Ascending aorta (tissue), 2 donors: ENCODE measurements at regions not wholly inside any gene's neighbourhood (a gene's known extent, or its start where the extent isn't known, plus 50 kb on each side); places are given as distances from the start of the nearest gene placed in this dataset.

ENCODE experiments used
- DNase-seq, 2 donors: peaks; one replicate each; pipeline ENCODE4 v3.0.0-alpha.2; 2019; ENCODE audit warnings: low spot score in 2 of 2
- H3K27ac ChIP-seq, 2 donors: fragments of 200-600 bp; sonication (generic); one replicate each; pipeline ENCODE4 v1.5.1; 2016 to 2017; ENCODE audit warnings: mild to moderate bottlenecking in 1 of 2
- H3K27me3 ChIP-seq: fragments of 200-600 bp; sonication (generic); one replicate; pipeline ENCODE4 v1.5.1; 2017
- H3K36me3 ChIP-seq, 2 donors: fragments of 200-600 bp; sonication (generic); one replicate each; pipeline ENCODE4 v1.5.1; 2016
- H3K4me1 ChIP-seq, 2 donors: fragments of 200-600 bp; sonication (generic); one replicate each; pipeline ENCODE4 v1.5.1; 2016 to 2017; ENCODE audit warnings: mild to moderate bottlenecking in 1 of 2
- H3K4me3 ChIP-seq, 2 donors: fragments of 200-600 bp; sonication (generic); one replicate each; pipeline ENCODE4 v1.5.1; 2016 to 2017; ENCODE audit warnings: mild to moderate bottlenecking in 1 of 2
- H3K9me3 ChIP-seq, 2 donors: fragments of 200-600 bp; sonication (generic); one replicate each; pipeline ENCODE4 v1.5.1; 2016
- intact Hi-C: fragments of 100-400 bp; cut with DNase I; formaldehyde crosslinking; loops from one replicate; pipeline ENCODE4 v1.15.1; 2023
- TF ChIP-seq, protein P1 (sequence below), 3 experiments: fragments of 200-600 bp in 2 of 3; fragments of 450-650 bp in 1 of 3; sonication (generic) in 2 of 3; IDR thresholded peaks; one replicate each; pipeline ENCODE4 v1.5.1; 2016 to 2019; ENCODE audit warnings: antibody characterized with exemption in 3 of 3, mild to moderate bottlenecking in 1 of 3, moderate library complexity in 1 of 3

DNA sequence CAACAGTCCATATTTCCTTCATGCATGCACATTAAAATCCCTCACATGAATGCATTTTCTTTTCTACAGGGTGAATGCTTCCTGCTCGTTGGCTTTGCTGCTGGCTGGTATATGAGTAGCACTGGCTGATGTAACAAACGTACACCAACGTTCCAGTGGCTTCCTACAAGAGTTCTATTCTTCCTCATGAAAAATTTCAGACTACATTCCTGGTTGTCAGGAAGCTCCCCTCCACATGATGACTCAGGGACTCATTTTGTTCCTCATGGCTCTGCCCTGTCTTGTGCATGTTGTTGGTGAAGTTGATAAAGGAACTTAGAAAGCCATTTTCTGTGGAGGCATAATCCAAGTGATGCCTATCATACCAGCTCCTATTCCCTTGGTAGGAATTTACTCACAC is 470.7 kb upstream of the KLF6 start:
- TF ChIP-seq, protein P1, sequence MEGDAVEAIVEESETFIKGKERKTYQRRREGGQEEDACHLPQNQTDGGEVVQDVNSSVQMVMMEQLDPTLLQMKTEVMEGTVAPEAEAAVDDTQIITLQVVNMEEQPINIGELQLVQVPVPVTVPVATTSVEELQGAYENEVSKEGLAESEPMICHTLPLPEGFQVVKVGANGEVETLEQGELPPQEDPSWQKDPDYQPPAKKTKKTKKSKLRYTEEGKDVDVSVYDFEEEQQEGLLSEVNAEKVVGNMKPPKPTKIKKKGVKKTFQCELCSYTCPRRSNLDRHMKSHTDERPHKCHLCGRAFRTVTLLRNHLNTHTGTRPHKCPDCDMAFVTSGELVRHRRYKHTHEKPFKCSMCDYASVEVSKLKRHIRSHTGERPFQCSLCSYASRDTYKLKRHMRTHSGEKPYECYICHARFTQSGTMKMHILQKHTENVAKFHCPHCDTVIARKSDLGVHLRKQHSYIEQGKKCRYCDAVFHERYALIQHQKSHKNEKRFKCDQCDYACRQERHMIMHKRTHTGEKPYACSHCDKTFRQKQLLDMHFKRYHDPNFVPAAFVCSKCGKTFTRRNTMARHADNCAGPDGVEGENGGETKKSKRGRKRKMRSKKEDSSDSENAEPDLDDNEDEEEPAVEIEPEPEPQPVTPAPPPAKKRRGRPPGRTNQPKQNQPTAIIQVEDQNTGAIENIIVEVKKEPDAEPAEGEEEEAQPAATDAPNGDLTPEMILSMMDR (IDR thresholded peaks at IDR 0.05): no peak
- Histone ChIP-seq H3K4me3 (no peak overlapping the region), H3K36me3 (no peaks in the 10 kb centered on the region), H3K4me1 (peaks cover 9 to 14% of the 10 kb centered on the region in 2 donors), H3K27me3 (no peaks in the 10 kb centered on the region), H3K27ac (peak overlapping the region in 1 of 2 donors; percentile 76), H3K9me3 (no peaks in the 10 kb centered on the region)
- intact Hi-C loops: no loop called here
- DNase-seq: no peak

DNA sequence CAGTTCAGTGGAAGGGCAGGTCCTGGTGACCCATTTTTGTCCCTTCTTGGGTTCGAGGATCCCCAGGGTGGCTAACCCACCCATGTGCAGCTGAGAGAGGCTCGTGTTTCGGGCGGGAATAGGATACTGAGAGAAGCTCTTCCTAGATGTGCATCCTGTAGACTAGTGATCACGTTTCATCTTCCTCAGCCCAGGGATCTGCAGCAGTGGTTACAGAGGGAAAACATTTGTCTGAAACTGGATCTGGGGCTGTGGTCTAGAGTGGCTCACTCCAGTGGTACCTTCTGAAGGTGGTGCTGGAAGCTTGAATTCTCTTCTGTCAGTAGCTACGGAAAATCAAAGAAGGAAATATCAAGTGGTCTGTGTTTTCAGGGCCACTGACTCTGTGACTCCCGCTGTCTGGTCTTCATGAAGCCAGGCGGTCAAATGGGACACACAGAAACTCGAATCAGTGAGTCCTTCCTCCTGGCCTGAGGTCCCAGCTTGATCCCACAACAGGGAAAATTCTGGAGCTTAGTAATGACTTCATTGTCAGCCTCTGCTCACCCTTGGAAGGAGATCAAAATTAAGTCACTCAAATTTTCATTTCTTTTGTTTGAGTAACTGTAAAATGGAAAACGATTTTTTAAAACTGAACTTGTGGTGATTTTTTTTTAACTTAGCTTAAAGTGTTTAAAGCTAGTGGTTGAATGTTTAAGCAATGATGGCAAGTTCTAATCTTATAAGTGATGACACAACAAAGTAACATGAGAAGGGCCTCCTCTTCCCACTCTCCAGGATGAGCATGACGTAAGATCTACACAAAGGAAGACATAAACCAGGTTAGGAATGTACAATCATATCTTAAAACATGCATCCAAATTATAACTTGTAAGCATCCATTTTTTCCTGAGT is 469.3 kb upstream of the KLF6 start:
- TF ChIP-seq, protein P1 (IDR thresholded peaks at IDR 0.05): no peak
- intact Hi-C loops: no loop called here
- H3K36me3 ChIP-seq: no peaks in the 10 kb centered on the region
- no peaks in the 10 kb centered on the region for H3K27me3 ChIP-seq
- peak overlapping the region; percentile 60 to 76 for H3K27ac ChIP-seq
- H3K4me1 ChIP-seq: peaks cover 4 to 16% of the 10 kb centered on the region in 2 donors
- DNase-seq: no peak
- no peaks in the 10 kb centered on the region for H3K9me3 ChIP-seq
- H3K4me3 ChIP-seq: no peak overlapping the region

DNA sequence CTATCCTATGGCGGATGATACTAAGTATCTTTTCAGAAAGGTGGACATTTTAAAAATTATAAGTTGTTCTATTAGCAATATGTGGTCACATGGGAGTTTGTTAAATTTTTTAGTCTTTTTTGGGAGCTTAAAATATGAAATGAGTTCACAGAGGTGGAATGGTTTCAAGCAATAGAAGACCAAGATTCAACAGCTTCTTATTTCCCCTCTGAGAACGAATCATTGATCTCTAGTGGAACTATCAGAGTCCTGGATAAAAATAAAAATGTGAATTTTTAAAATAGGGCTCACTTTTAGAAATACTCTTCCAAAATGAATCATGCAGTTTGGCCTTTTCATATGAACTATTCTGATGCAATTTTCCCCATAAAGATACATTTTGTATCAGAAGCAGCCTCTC is 467.7 kb upstream of the KLF6 start:
- TF ChIP-seq, protein P1 (IDR thresholded peaks at IDR 0.05): no peak
- H3K36me3 ChIP-seq: no peaks in the 10 kb centered on the region
- H3K4me1 ChIP-seq: peaks cover 4 to 16% of the 10 kb centered on the region in 2 donors
- H3K27me3 ChIP-seq: no peaks in the 10 kb centered on the region
- H3K27ac ChIP-seq: peak overlapping the region; percentile 60 to 76
- intact Hi-C loops: no loop called here
- DNase-seq: no peak
- no peaks in the 10 kb centered on the region for H3K9me3 ChIP-seq
- H3K4me3 ChIP-seq: no peak overlapping the region

DNA sequence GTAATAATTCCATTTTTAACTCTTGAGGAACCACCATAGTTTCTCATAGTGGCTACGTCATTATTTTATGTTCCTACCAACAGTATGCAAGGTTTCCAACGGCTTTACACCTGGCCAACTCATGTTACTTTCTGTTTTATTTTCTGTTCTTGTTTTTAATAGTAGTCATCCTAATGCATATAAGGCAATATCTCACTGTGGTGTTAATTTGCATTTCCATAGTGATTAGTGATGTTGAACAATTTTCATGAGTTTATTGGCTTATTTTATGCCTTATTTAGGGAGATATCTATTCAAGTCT is 465.5 kb upstream of the KLF6 start:
- intact Hi-C loops: no loop called here
- Histone ChIP-seq H3K9me3 (no peaks in the 10 kb centered on the region), H3K36me3 (no peaks in the 10 kb centered on the region), H3K4me1 (peaks cover 6 to 27% of the 10 kb centered on the region in 2 donors), H3K4me3 (no peak overlapping the region), H3K27me3 (no peaks in the 10 kb centered on the region), H3K27ac (peak overlapping the region; percentile 76 to 88)
- TF ChIP-seq, protein P1 (IDR thresholded peaks at IDR 0.05): no peak
- DNase-seq: no peak

DNA sequence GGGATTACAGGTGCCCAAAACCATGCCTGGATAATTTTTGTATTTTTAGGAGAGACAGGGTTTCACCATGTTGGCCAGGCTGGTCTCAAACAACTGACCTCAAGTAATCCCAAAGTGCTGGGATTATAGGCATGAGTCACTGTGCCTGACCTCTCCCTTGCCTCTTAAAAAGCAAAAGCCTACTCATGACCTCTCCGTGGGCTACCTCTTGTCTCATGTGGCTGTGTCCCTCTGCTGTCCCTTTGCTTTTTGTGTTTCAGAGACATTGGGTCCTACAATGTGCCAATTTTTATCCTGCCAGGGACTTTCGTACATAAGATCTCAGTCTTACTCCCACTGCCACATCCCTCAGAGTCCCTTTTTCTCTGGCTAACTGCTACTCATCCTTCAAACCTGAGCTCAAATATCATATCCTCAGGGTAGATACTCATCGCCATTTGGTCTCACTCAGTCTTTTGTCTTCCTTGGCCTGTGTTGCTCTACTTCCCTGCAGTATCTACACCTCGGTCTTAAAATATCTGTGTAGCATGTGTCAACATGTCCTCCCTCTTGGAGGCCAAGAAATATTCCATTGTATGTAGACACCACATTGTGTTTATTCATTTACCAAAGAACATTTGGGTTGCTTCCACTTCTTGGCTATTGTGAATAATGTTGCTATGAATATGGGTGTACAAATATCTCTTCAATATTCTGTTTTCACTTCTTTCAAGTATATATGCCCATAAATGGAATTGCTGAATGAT is 465.0 kb upstream of the KLF6 start:
- no peaks in the 10 kb centered on the region for H3K9me3 ChIP-seq
- TF ChIP-seq, protein P1 (IDR thresholded peaks at IDR 0.05): no peak
- H3K4me1 ChIP-seq: peaks cover 6 to 28% of the 10 kb centered on the region in 2 donors
- H3K36me3 ChIP-seq: no peaks in the 10 kb centered on the region
- intact Hi-C loops: no loop called here
- peak overlapping the region; percentile 76 to 88 for H3K27ac ChIP-seq
- no peaks in the 10 kb centered on the region for H3K27me3 ChIP-seq
- DNase-seq: no peak
- no peak overlapping the region for H3K4me3 ChIP-seq
